Type B pancreatic cell (in vitro differentiated cells): ENCODE measurements at regions not wholly inside any gene's neighbourhood (a gene's known extent, or its start where the extent isn't known, plus 50 kb on each side); places are given as distances from the start of the nearest gene placed in this dataset.

Experiments used
- DNase-seq: peaks from one replicate; pipeline ENCODE4 v3.0.0; 2021; ENCODE audit warnings: mixed read lengths; ENCODE audit not compliant: unreplicated experiment; ENCODE audit errors: extremely low spot score
- H3K27ac Mint-ChIP-seq: 2 replicates; pipeline ENCODE4 v1.8.0; 2021; ENCODE audit warnings: mild to moderate bottlenecking, mixed read lengths
- H3K27me3 Mint-ChIP-seq: 2 replicates; pipeline ENCODE4 v1.8.0; 2021; ENCODE audit warnings: mixed read lengths
- H3K36me3 Mint-ChIP-seq: 2 replicates; pipeline ENCODE4 v1.8.0; 2021; ENCODE audit warnings: mixed read lengths
- H3K4me1 Mint-ChIP-seq: one replicate; pipeline ENCODE4 v1.8.0; 2021; ENCODE audit warnings: mixed read lengths; ENCODE audit not compliant: unreplicated experiment
- H3K4me3 Mint-ChIP-seq: 2 replicates; pipeline ENCODE4 v1.8.0; 2021; ENCODE audit warnings: mild to moderate bottlenecking, mixed read lengths
- H3K9me3 Mint-ChIP-seq: 2 replicates; pipeline ENCODE4 v1.8.0; 2021; ENCODE audit warnings: mixed read lengths
- TF ChIP-seq, protein P1 (sequence below): fragments of 200-600 bp; sonication (generic); conservative IDR thresholded peaks from 2 replicates; pipeline ENCODE4 v1.5.0; 2021; ENCODE audit warnings: antibody characterized with exemption, mild to moderate bottlenecking

DNA sequence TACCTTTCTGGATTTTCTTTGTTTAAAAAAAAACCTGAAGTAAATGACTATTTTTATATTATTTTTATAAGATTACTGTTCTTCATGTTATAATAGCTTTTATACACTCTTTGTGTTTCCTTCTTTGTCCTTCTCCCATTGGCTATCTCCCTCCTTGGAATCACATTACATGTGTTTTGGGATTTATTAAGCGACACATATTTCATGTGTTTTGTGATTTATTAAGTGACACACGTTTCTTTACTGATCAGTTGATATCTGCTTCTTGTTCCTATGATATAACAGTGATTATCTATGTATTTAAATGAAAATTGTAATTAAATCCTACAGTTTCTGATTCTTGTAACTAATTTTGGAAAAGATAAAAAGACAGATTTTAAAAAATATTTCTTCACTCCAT, 817.3 kb upstream of the AGA start:
- no peaks in the 10 kb centered on the region for H3K36me3 Mint-ChIP-seq

GRCh38 chr4:178264001-178264400, 821.8 kb upstream of the AGA start:
- TF ChIP-seq, protein P1, sequence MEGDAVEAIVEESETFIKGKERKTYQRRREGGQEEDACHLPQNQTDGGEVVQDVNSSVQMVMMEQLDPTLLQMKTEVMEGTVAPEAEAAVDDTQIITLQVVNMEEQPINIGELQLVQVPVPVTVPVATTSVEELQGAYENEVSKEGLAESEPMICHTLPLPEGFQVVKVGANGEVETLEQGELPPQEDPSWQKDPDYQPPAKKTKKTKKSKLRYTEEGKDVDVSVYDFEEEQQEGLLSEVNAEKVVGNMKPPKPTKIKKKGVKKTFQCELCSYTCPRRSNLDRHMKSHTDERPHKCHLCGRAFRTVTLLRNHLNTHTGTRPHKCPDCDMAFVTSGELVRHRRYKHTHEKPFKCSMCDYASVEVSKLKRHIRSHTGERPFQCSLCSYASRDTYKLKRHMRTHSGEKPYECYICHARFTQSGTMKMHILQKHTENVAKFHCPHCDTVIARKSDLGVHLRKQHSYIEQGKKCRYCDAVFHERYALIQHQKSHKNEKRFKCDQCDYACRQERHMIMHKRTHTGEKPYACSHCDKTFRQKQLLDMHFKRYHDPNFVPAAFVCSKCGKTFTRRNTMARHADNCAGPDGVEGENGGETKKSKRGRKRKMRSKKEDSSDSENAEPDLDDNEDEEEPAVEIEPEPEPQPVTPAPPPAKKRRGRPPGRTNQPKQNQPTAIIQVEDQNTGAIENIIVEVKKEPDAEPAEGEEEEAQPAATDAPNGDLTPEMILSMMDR: no peak
- Mint-ChIP-seq H3K27ac (no peak overlapping the region), H3K36me3 (no peaks in the 10 kb centered on the region), H3K9me3 (no peaks in the 10 kb centered on the region), H3K4me3 (no peak overlapping the region), H3K27me3 (peaks cover 2% of the 10 kb centered on the region), H3K4me1 (no peaks in the 10 kb centered on the region)
- DNase-seq: no peak

More for the DNA sequence above, 817.3 kb upstream of the AGA start:
- Mint-ChIP-seq H3K27ac (no peak overlapping the region), H3K27me3 (no peaks in the 10 kb centered on the region), H3K9me3 (no peaks in the 10 kb centered on the region), H3K4me3 (no peak overlapping the region), H3K4me1 (no peaks in the 10 kb centered on the region)
- TF ChIP-seq, protein P1: no peak
- no peak for DNase-seq

DNA sequence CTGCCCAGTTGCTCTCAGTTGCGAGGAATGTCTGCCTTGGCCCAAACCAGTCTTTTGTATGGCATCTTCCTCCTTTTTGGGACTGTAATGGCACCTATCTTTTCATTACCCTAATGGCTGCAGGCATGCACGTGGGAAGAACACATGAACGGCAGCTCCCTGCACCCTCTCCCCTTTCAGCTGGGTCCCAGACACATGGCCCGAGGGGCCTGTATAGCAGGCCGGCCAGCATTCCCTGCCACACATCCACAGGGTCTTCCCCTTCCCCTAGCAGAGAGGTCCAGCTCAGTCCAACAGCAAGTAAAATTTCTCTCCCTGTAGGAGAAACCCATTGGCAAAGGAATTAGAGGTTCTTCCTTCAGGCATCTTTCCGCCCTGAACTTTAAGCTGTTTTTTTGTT, 829.1 kb upstream of the AGA start:
- H3K36me3 Mint-ChIP-seq: no peaks in the 10 kb centered on the region
- TF ChIP-seq, protein P1: no peak
- H3K27ac Mint-ChIP-seq: no peak overlapping the region
- H3K4me3 Mint-ChIP-seq: no peak overlapping the region
- no peaks in the 10 kb centered on the region for H3K27me3 Mint-ChIP-seq
- DNase-seq: no peak
- no peaks in the 10 kb centered on the region for H3K4me1 Mint-ChIP-seq
- H3K9me3 Mint-ChIP-seq: no peaks in the 10 kb centered on the region

DNA sequence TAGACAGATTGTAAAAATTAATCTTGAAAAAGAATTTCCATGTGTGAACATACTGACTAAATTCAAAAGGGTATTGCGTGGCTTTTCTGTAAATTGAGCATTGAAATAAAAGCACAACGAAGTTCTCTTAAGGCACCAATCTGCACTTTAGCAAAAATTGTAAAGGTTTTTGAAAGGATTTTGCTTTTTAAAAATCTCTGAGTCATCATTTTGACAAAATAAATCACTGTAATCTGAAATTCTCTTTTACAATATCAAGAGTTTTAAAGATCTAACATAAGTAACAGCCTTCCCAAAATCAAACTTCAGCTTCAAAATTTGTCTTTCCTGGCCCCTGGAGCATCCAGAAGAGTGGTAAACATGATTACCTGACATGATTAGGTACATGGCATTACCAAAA, 830.9 kb upstream of the AGA start:
- no peaks in the 10 kb centered on the region for H3K9me3 Mint-ChIP-seq
- H3K4me1 Mint-ChIP-seq: no peaks in the 10 kb centered on the region
- H3K27ac Mint-ChIP-seq: no peak overlapping the region
- H3K36me3 Mint-ChIP-seq: no peaks in the 10 kb centered on the region
- TF ChIP-seq, protein P1: no peak
- no peaks in the 10 kb centered on the region for H3K27me3 Mint-ChIP-seq
- no peak for DNase-seq
- H3K4me3 Mint-ChIP-seq: no peak overlapping the region

GRCh38 chr4:178275671-178276360, 833.6 kb upstream of the AGA start:
- no peak for DNase-seq
- Mint-ChIP-seq H3K27ac (no peak overlapping the region), H3K9me3 (no peaks in the 10 kb centered on the region), H3K4me1 (peaks cover 11% of the 10 kb centered on the region), H3K27me3 (no peaks in the 10 kb centered on the region), H3K36me3 (no peaks in the 10 kb centered on the region), H3K4me3 (no peak overlapping the region)
- TF ChIP-seq, protein P1: peak; percentile 46

DNA sequence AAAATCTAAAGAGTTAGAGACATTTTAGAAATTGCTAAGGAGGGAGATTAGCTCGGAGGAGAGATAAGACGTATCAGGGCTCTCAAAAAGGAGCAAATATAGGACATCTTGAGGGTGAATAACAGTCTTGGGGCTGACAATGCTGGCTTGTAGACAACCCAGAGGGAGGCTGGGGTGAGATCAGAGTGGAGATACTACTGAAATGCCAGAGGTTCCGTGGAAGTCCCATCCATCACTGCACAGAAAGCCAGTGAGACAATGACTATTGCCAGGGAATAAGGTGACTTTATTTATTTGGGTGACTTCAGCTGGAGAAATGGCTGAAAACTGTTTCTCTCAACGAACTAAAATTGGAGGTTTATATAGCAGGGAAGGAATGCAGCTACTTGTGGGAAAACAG, 838.1 kb upstream of the AGA start:
- H3K36me3 Mint-ChIP-seq: no peaks in the 10 kb centered on the region
- H3K9me3 Mint-ChIP-seq: no peaks in the 10 kb centered on the region
- no peak overlapping the region for H3K27ac Mint-ChIP-seq
- H3K27me3 Mint-ChIP-seq: no peaks in the 10 kb centered on the region
- H3K4me1 Mint-ChIP-seq: peaks cover 13% of the 10 kb centered on the region
- peak overlapping the region; percentile 5 for H3K4me3 Mint-ChIP-seq
- DNase-seq: no peak
- TF ChIP-seq, protein P1: no peak
